ENCODE measurements at regions not wholly inside any gene's neighbourhood (a gene's known extent, or its start where the extent isn't known, plus 50 kb on each side); places are given as distances from the start of the nearest gene placed in this dataset.

DNA sequence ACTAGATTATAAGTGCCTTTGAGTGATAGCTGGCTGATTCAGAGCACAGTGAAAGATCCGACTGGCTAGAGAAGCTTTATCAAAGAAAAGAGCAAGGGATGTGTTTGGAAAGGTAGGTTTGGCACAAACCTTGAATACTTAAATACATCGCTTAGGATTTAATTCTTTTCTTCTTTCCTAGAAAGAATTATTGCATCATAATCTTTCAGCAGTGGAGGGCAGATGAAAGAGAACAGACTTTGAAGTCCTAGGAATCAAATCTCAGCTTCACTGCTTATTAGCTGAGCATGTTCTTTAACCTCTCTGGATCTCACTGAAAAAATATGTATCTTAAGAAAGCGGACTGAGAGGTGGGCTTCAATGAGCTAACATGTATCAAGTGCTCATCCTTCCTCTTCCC is 122.8 kb downstream of the ZNF365 start:
- Histone ChIP-seq H3K4me1 (ENCODE audit: insufficient read depth) (no peaks in the 10 kb centered on the region; the same call in 1 of the 2 replicates), H4K20me1 (replicated peaks; ENCODE audit: insufficient read depth) (no peaks in the 10 kb centered on the region), H3K4me3 (no peak overlapping the region), H3F3A (replicated peaks; ENCODE audit: low read depth) (no peaks in the 10 kb centered on the region), H2AFZ (no peak overlapping the region), H3K27me3 (ENCODE audit: insufficient read depth) (no peaks in the 10 kb centered on the region), H3K79me2 (replicated peaks; ENCODE audit: insufficient read depth) (no peaks in the 10 kb centered on the region), H3K9me2 (ENCODE audit: insufficient read depth) (peaks cover 4% of the 10 kb centered on the region), H3K27ac (ENCODE audit: low read depth) (no peak overlapping the region), H3K36me3 (ENCODE audit: insufficient read depth) (no peaks in the 10 kb centered on the region), H3K4me2 (no peak overlapping the region)
- DNase-seq (ENCODE audit: low spot score) (no peak), ATAC-seq (no peak)
- H3K4me3 Mint-ChIP-seq = no peak overlapping the region
- no peaks in the 10 kb centered on the region for H3K36me3 Mint-ChIP-seq (ENCODE audit: low read depth)
- H3K27me3 Mint-ChIP-seq (ENCODE audit: insufficient read depth, low read depth, poor library complexity) = no peaks in the 10 kb centered on the region
- TF ChIP-seq ETS1 (IDR thresholded peaks at IDR 0.05) = no peak
- no peak for TF ChIP-seq ZNF114 (CRISPR knock-in tag; IDR thresholded peaks at IDR 0.05)
- TF ChIP-seq EZH2phosphoT487 (IDR thresholded peaks at IDR 0.05; ENCODE audit: unreplicated experiment) = no peak
- TF ChIP-seq, protein P1, sequence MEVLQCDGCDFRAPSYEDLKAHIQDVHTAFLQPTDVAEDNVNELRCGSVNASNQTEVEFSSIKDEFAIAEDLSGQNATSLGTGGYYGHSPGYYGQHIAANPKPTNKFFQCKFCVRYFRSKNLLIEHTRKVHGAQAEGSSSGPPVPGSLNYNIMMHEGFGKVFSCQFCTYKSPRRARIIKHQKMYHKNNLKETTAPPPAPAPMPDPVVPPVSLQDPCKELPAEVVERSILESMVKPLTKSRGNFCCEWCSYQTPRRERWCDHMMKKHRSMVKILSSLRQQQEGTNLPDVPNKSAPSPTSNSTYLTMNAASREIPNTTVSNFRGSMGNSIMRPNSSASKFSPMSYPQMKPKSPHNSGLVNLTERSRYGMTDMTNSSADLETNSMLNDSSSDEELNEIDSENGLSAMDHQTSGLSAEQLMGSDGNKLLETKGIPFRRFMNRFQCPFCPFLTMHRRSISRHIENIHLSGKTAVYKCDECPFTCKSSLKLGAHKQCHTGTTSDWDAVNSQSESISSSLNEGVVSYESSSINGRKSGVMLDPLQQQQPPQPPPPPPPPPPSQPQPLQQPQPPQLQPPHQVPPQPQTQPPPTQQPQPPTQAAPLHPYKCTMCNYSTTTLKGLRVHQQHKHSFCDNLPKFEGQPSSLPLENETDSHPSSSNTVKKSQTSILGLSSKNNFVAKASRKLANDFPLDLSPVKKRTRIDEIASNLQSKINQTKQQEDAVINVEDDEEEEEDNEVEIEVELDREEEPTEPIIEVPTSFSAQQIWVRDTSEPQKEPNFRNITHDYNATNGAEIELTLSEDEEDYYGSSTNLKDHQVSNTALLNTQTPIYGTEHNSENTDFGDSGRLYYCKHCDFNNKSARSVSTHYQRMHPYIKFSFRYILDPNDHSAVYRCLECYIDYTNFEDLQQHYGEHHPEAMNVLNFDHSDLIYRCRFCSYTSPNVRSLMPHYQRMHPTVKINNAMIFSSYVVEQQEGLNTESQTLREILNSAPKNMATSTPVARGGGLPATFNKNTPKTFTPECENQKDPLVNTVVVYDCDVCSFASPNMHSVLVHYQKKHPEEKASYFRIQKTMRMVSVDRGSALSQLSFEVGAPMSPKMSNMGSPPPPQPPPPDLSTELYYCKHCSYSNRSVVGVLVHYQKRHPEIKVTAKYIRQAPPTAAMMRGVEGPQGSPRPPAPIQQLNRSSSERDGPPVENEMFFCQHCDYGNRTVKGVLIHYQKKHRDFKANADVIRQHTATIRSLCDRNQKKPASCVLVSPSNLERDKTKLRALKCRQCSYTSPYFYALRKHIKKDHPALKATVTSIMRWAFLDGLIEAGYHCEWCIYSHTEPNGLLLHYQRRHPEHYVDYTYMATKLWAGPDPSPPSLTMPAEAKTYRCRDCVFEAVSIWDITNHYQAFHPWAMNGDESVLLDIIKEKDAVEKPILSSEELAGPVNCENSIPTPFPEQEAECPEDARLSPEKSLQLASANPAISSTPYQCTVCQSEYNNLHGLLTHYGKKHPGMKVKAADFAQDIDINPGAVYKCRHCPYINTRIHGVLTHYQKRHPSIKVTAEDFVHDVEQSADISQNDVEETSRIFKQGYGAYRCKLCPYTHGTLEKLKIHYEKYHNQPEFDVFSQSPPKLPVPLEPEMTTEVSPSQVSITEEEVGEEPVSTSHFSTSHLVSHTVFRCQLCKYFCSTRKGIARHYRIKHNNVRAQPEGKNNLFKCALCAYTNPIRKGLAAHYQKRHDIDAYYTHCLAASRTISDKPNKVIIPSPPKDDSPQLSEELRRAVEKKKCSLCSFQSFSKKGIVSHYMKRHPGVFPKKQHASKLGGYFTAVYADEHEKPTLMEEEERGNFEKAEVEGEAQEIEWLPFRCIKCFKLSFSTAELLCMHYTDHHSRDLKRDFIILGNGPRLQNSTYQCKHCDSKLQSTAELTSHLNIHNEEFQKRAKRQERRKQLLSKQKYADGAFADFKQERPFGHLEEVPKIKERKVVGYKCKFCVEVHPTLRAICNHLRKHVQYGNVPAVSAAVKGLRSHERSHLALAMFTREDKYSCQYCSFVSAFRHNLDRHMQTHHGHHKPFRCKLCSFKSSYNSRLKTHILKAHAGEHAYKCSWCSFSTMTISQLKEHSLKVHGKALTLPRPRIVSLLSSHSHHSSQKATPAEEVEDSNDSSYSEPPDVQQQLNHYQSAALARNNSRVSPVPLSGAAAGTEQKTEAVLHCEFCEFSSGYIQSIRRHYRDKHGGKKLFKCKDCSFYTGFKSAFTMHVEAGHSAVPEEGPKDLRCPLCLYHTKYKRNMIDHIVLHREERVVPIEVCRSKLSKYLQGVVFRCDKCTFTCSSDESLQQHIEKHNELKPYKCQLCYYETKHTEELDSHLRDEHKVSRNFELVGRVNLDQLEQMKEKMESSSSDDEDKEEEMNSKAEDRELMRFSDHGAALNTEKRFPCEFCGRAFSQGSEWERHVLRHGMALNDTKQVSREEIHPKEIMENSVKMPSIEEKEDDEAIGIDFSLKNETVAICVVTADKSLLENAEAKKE (CRISPR knock-in tag; IDR thresholded peaks at IDR 0.05) = no peak
- no peak for TF ChIP-seq NANOG (IDR thresholded peaks at IDR 0.05; ENCODE audit: borderline replicate concordance)
- no peak for TF ChIP-seq STAT1 (IDR thresholded peaks at IDR 0.05; ENCODE audit: unreplicated experiment)
- TF ChIP-seq, protein P2, sequence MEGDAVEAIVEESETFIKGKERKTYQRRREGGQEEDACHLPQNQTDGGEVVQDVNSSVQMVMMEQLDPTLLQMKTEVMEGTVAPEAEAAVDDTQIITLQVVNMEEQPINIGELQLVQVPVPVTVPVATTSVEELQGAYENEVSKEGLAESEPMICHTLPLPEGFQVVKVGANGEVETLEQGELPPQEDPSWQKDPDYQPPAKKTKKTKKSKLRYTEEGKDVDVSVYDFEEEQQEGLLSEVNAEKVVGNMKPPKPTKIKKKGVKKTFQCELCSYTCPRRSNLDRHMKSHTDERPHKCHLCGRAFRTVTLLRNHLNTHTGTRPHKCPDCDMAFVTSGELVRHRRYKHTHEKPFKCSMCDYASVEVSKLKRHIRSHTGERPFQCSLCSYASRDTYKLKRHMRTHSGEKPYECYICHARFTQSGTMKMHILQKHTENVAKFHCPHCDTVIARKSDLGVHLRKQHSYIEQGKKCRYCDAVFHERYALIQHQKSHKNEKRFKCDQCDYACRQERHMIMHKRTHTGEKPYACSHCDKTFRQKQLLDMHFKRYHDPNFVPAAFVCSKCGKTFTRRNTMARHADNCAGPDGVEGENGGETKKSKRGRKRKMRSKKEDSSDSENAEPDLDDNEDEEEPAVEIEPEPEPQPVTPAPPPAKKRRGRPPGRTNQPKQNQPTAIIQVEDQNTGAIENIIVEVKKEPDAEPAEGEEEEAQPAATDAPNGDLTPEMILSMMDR (conservative IDR thresholded peaks at IDR 0.05; ENCODE audit: low read depth in 2 of 2) = no peak
- no peak overlapping the region for H3K27ac Mint-ChIP-seq
- peaks cover 8% of the 10 kb centered on the region; the same call in 2 of the 3 replicates for H3K4me1 Mint-ChIP-seq
- no peaks in the 10 kb centered on the region for H3K9me3 Mint-ChIP-seq
